Smooth muscle cell (in vitro differentiated cells): ENCODE measurements at regions not wholly inside any gene's neighbourhood (a gene's known extent, or its start where the extent isn't known, plus 50 kb on each side); places are given as distances from the start of the nearest gene placed in this dataset.

Experiments
- DNase-seq: peaks from one replicate; lab custom pipeline; 2025; ENCODE audit not compliant: unreplicated experiment; lab: John Stamatoyannopoulos, UW
- H2AFZ ChIP-seq: fragments of 200-600 bp; sonication (generic); 2 replicates; pipeline ENCODE4 v1.6.0; 2016; ENCODE audit warnings: antibody characterized with exemption, low read depth, mild to moderate bottlenecking
- H3F3A ChIP-seq: fragments of 200-600 bp; sonication (generic); 2 replicates; pipeline ENCODE4 v1.6.0; 2017; ENCODE audit warnings: antibody characterized with exemption, low read depth
- H3K27ac ChIP-seq: fragments of 200-600 bp; sonication (generic); 2 replicates; pipeline ENCODE4 v1.5.1; 2016; ENCODE audit warnings: low read depth, mild to moderate bottlenecking
- H3K27me3 ChIP-seq: fragments of 200-600 bp; sonication (generic); 2 replicates; pipeline ENCODE4 v1.6.1; 2016; ENCODE audit warnings: low read depth, mild to moderate bottlenecking
- H3K36me3 ChIP-seq: fragments of 200-600 bp; sonication (generic); 2 replicates; pipeline ENCODE4 v1.5.1; 2016; ENCODE audit warnings: low read depth
- H3K4me1 ChIP-seq: fragments of 200-600 bp; sonication (generic); 2 replicates; pipeline ENCODE4 v1.5.1; 2016; ENCODE audit warnings: low read depth
- H3K4me2 ChIP-seq: fragments of 200-600 bp; sonication (generic); 2 replicates; pipeline ENCODE4 v1.6.0; 2016; ENCODE audit warnings: mild to moderate bottlenecking
- H3K4me3 ChIP-seq: fragments of 200-600 bp; sonication (generic); 2 replicates; pipeline ENCODE4 v1.5.1; 2016; ENCODE audit warnings: mild to moderate bottlenecking
- H3K79me2 ChIP-seq: fragments of 200-600 bp; sonication (generic); 2 replicates; pipeline ENCODE4 v1.6.0; 2016; ENCODE audit warnings: low read depth, mild to moderate bottlenecking
- H3K9ac ChIP-seq: fragments of 200-600 bp; sonication (generic); 2 replicates; pipeline ENCODE4 v1.6.0; 2016; ENCODE audit warnings: low read depth
- H3K9me3 ChIP-seq: fragments of 200-600 bp; sonication (generic); replicated peaks from 2 replicates; pipeline ENCODE4 v1.5.1; 2016; ENCODE audit warnings: low read depth
- H4K20me1 ChIP-seq: fragments of 200-600 bp; sonication (generic); 2 replicates; pipeline ENCODE4 v1.6.0; 2016; ENCODE audit warnings: low read depth
- WGBS: methylation state at CpG from one replicate; pipeline ENCODE4 v1.1.7; 2016; ENCODE audit warnings: low lambda C conversion rate; 5-methylcytosine and 5-hydroxymethylcytosine counted together
- TF ChIP-seq, protein P1 (sequence below): fragments of 200-600 bp; sonication (generic); IDR thresholded peaks from 2 replicates; pipeline ENCODE4 v1.5.1; 2017; ENCODE audit warnings: borderline replicate concordance, mild to moderate bottlenecking, antibody characterized with exemption; ENCODE audit not compliant: insufficient read depth, poor library complexity, severe bottlenecking

- H3K9me3 ChIP-seq = no peaks in the 10 kb centered on the region
- H2AFZ ChIP-seq = no peak overlapping the region
- DNase-seq = no peak
- H4K20me1 ChIP-seq = no peaks in the 10 kb centered on the region
- H3K4me3 ChIP-seq = peak overlapping the region; percentile 57
- H3K4me2 ChIP-seq = peak overlapping the region; percentile 98
- no peaks in the 10 kb centered on the region for H3K36me3 ChIP-seq
- WGBS = 73% methylated on average over 6 of the region's 6 CpGs
- TF ChIP-seq, protein P1, sequence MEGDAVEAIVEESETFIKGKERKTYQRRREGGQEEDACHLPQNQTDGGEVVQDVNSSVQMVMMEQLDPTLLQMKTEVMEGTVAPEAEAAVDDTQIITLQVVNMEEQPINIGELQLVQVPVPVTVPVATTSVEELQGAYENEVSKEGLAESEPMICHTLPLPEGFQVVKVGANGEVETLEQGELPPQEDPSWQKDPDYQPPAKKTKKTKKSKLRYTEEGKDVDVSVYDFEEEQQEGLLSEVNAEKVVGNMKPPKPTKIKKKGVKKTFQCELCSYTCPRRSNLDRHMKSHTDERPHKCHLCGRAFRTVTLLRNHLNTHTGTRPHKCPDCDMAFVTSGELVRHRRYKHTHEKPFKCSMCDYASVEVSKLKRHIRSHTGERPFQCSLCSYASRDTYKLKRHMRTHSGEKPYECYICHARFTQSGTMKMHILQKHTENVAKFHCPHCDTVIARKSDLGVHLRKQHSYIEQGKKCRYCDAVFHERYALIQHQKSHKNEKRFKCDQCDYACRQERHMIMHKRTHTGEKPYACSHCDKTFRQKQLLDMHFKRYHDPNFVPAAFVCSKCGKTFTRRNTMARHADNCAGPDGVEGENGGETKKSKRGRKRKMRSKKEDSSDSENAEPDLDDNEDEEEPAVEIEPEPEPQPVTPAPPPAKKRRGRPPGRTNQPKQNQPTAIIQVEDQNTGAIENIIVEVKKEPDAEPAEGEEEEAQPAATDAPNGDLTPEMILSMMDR = no peak
- H3K4me1 ChIP-seq = peaks cover 27% of the 10 kb centered on the region
- H3K27me3 ChIP-seq = no peaks in the 10 kb centered on the region
- no peaks in the 10 kb centered on the region for H3F3A ChIP-seq
- H3K9ac ChIP-seq = no peak overlapping the region
- no peak overlapping the region for H3K27ac ChIP-seq
- H3K79me2 ChIP-seq = no peaks in the 10 kb centered on the region
Observed at GRCh38 chr17:36722903-36723263, 121.5 kb downstream of the MRM1 start.

DNA sequence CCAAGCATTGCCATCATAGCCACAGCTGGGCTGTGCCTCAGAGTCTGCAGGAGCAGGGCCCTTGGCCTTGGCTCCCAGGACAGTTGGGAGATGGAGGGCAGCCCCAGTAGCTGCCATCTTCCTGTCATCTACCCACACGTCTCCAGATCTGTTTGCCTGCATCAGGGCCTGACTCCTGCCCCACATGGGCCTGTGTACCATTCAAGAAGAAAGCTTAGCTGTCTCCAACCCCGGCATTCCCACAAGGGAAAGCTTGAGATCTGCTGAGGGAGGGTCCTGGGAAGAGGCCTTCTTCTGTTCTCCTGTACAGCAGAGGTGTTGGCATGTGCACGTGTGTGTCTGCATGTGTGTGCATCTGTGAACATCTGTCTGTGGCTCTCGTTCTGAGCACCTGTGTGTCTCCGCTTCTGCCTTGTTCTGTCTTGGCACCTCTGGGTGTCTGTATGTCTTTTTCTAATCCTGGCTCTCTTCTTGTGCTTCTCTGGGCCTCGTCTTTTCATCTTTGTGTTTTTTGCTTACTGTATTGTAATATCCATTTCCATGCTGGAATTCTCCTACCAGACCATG is 122.2 kb downstream of the MRM1 start:
- Histone ChIP-seq H3K9ac (no peak overlapping the region), H3K4me2 (no peak overlapping the region), H4K20me1 (no peaks in the 10 kb centered on the region), H3K4me1 (peaks cover 34% of the 10 kb centered on the region), H3K9me3 (no peaks in the 10 kb centered on the region), H3K4me3 (no peak overlapping the region), H3K27ac (no peak overlapping the region), H3K79me2 (no peaks in the 10 kb centered on the region), H3F3A (no peaks in the 10 kb centered on the region), H3K36me3 (no peaks in the 10 kb centered on the region), H2AFZ (no peak overlapping the region), H3K27me3 (peaks cover 2% of the 10 kb centered on the region)
- DNase-seq = no peak
- TF ChIP-seq, protein P1 = no peak
- WGBS = 80% methylated on average over 6 of the region's 6 CpGs

DNA sequence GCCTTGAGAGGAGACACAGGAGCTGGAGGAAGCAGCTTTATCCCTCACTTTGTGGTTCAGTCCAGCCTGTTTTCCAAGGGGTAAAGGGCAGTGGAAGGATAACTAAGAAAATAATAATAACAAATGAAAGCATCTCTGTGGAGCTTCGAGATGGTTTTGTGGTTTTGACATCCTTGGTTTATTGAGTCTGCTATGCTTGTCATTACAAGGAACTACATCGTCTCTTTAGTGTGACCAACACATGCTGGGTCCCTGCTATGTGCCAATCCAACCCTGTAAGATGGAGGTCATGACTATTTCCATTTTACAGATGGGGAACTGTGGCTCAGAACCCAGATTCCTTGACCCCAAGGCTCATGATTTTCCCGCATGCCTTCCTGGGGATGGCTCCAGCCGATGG is 124.8 kb downstream of the MRM1 start:
- no peak overlapping the region for H3K9ac ChIP-seq
- H3K27ac ChIP-seq = no peak overlapping the region
- peaks cover 15% of the 10 kb centered on the region for H3K27me3 ChIP-seq
- H3K4me2 ChIP-seq = no peak overlapping the region
- H3K4me3 ChIP-seq = no peak overlapping the region
- 87% methylated on average over 4 of the region's 4 CpGs for WGBS
- H3K36me3 ChIP-seq = no peaks in the 10 kb centered on the region
- no peaks in the 10 kb centered on the region for H3K9me3 ChIP-seq
- H3K4me1 ChIP-seq = peaks cover 36% of the 10 kb centered on the region
- H3F3A ChIP-seq = no peaks in the 10 kb centered on the region
- H3K79me2 ChIP-seq = no peaks in the 10 kb centered on the region
- TF ChIP-seq, protein P1 = no peak
- H4K20me1 ChIP-seq = no peaks in the 10 kb centered on the region
- DNase-seq = no peak
- no peak overlapping the region for H2AFZ ChIP-seq

DNA sequence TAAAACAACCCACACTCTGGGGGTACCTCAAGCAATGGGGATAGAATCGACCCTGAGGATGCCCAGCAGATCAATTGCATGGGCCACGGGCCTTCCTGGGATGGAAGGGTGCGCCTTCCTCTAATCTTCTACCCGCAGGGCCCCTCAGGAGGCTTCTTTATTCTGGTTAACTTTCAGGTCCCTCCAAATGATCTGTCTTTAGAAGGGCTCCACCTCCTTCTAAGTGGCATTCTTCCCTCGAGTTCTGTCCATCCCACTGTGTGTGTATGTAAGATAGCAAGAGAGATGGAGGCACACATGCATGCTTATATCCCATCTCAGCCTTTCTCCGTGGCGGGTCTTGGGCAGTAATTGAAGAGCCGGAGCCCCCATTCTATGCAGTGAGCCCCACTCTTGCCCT is 125.7 kb downstream of the MRM1 start:
- H3K4me1 ChIP-seq = peaks cover 33% of the 10 kb centered on the region
- no peak overlapping the region for H3K4me2 ChIP-seq
- WGBS = 93% methylated on average over 8 of the region's 8 CpGs
- H3F3A ChIP-seq = no peaks in the 10 kb centered on the region
- no peaks in the 10 kb centered on the region for H4K20me1 ChIP-seq
- H2AFZ ChIP-seq = no peak overlapping the region
- H3K9ac ChIP-seq = no peak overlapping the region
- H3K27ac ChIP-seq = no peak overlapping the region
- peaks cover 24% of the 10 kb centered on the region for H3K27me3 ChIP-seq
- no peaks in the 10 kb centered on the region for H3K9me3 ChIP-seq
- no peaks in the 10 kb centered on the region for H3K79me2 ChIP-seq
- no peaks in the 10 kb centered on the region for H3K36me3 ChIP-seq
- H3K4me3 ChIP-seq = no peak overlapping the region
- TF ChIP-seq, protein P1 = no peak
- no peak for DNase-seq
